ENCODE measurements at regions not wholly inside any gene's neighbourhood (a gene's known extent, or its start where the extent isn't known, plus 50 kb on each side); places are given as distances from the start of the nearest gene placed in this dataset.

DNA sequence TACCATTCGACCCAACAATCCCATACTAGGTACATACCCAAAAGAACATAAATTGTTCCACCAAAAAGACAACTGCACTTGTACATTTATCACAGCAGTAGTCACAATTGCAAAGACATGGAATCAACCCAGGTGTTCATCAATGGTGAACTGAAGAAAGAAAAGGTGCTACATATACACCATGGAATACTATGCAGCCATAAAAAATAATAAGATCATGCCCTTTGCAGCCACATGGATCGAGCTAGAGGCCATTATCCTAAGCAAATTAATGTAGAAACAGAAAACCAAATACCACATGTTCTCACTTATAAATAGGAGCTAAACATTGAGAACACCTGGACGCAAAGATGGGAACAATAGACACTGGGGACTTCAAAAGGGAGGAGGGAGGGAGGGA is 79.3 kb upstream of the NEBL start:
- Histone ChIP-seq H3K36me3 (ENCODE audit: control insufficient read depth in 2 of 2, extremely low read depth in 1 of 2, insufficient read depth in 2 of 2, low read length in 2 of 2) (no peaks in the 10 kb centered on the region), H3K4me2 (ENCODE audit: control insufficient read depth, extremely low read depth, insufficient read depth, low read depth, low read length) (no peak overlapping the region), H3K79me2 (ENCODE audit: control insufficient read depth, insufficient read depth, low read length) (no peaks in the 10 kb centered on the region), H2AFZ (ENCODE audit: control insufficient read depth, low read length) (no peak overlapping the region), H3K27ac (ENCODE audit: control insufficient read depth, insufficient read depth, low read length) (no peak overlapping the region), H3K9me1 (ENCODE audit: control insufficient read depth, extremely low read depth, insufficient read depth, low read length) (no peaks in the 10 kb centered on the region), H4K20me1 (ENCODE audit: control insufficient read depth, extremely low read depth, insufficient read depth, low read length) (no peaks in the 10 kb centered on the region), H3K27me3 (ENCODE audit: control insufficient read depth, extremely low read depth, insufficient read depth, low read length) (no peaks in the 10 kb centered on the region), H3K9me3 (ENCODE audit: control insufficient read depth, low read depth, low read length) (no peaks in the 10 kb centered on the region), H3K9ac (ENCODE audit: control insufficient read depth, extremely low read depth, insufficient read depth, low read length) (no peak overlapping the region), H3K4me1 (ENCODE audit: control insufficient read depth, extremely low read depth, insufficient read depth, low read length) (no peaks in the 10 kb centered on the region), H3K4me3 (ENCODE audit: control insufficient read depth in 2 of 3, extremely low read depth in 1 of 3, insufficient read depth in 2 of 3, low read depth in 1 of 3, low read length in 3 of 3) (no peak overlapping the region)
- DNase-seq (ENCODE audit: low read depth, low spot score), result no peak
- no peak for TF ChIP-seq CTCF (optimal IDR thresholded peaks at IDR 0.05 in 1 of 3, IDR thresholded peaks at IDR 0.05 in 1 of 3, conservative IDR thresholded peaks at IDR 0.05 in 1 of 3; ENCODE audit: extremely low read depth in 1 of 3, insufficient read depth in 2 of 3, low read length in 3 of 3)
- TF ChIP-seq EZH2 (IDR thresholded peaks at IDR 0.05; ENCODE audit: low read length), result no peak
- dilution Hi-C loops (cut with MboI; ENCODE audit: extremely low pct_ligation_motif_present, low sequenced_read_pairs), result no loop called here
- no peak for FAIRE-seq

GRCh38 chr10:20975236-20975635 is 78.1 kb upstream of the NEBL start:
- no peaks in the 10 kb centered on the region for H3K27me3 ChIP-seq (ENCODE audit: control insufficient read depth, extremely low read depth, insufficient read depth, low read length)
- no peak overlapping the region for H3K27ac ChIP-seq (ENCODE audit: control insufficient read depth, insufficient read depth, low read length)
- H3K4me3 ChIP-seq (ENCODE audit: control insufficient read depth in 2 of 3, extremely low read depth in 1 of 3, insufficient read depth in 2 of 3, low read depth in 1 of 3, low read length in 3 of 3), result no peak overlapping the region
- TF ChIP-seq EZH2 (IDR thresholded peaks at IDR 0.05; ENCODE audit: low read length), result no peak
- TF ChIP-seq CTCF (optimal IDR thresholded peaks at IDR 0.05 in 1 of 3, IDR thresholded peaks at IDR 0.05 in 1 of 3, conservative IDR thresholded peaks at IDR 0.05 in 1 of 3; ENCODE audit: extremely low read depth in 1 of 3, insufficient read depth in 2 of 3, low read length in 3 of 3), result no peak
- no peaks in the 10 kb centered on the region for H3K79me2 ChIP-seq (ENCODE audit: control insufficient read depth, insufficient read depth, low read length)
- no peak overlapping the region for H2AFZ ChIP-seq (ENCODE audit: control insufficient read depth, low read length)
- no peak for DNase-seq (ENCODE audit: low read depth, low spot score)
- no peak overlapping the region for H3K9ac ChIP-seq (ENCODE audit: control insufficient read depth, extremely low read depth, insufficient read depth, low read length)
- no peaks in the 10 kb centered on the region for H3K4me1 ChIP-seq (ENCODE audit: control insufficient read depth, extremely low read depth, insufficient read depth, low read length)
- dilution Hi-C loops (cut with MboI; ENCODE audit: extremely low pct_ligation_motif_present, low sequenced_read_pairs), result no loop called here
- no peaks in the 10 kb centered on the region for H4K20me1 ChIP-seq (ENCODE audit: control insufficient read depth, extremely low read depth, insufficient read depth, low read length)
- FAIRE-seq, result no peak
- no peaks in the 10 kb centered on the region for H3K9me1 ChIP-seq (ENCODE audit: control insufficient read depth, extremely low read depth, insufficient read depth, low read length)
- H3K9me3 ChIP-seq (ENCODE audit: control insufficient read depth, low read depth, low read length), result no peaks in the 10 kb centered on the region
- H3K4me2 ChIP-seq (ENCODE audit: control insufficient read depth, extremely low read depth, insufficient read depth, low read depth, low read length), result no peak overlapping the region
- no peaks in the 10 kb centered on the region for H3K36me3 ChIP-seq (ENCODE audit: control insufficient read depth in 2 of 2, extremely low read depth in 1 of 2, insufficient read depth in 2 of 2, low read length in 2 of 2)

All from keratinocyte (primary cell).